GM12878 (cell line): ENCODE measurements at regions not wholly inside any gene's neighbourhood (a gene's known extent, or its start where the extent isn't known, plus 50 kb on each side); places are given as distances from the start of the nearest gene placed in this dataset.

Experiments
- ATAC-seq: fragments of 200-7000 bp; cut with Tn5 transposase; 3 replicates; pipeline ENCODE4 v1.9.1; 2020; ENCODE audit warnings: mild to moderate bottlenecking, moderate library complexity
- BruUV-seq: library from RNA; stranded (reverse); fragments of 400-500 nt; replicated peaks from 2 replicates; lab custom pipeline; 2021; lab: Mats Ljungman, UMichigan
- CTCF ChIA-PET: fragments of 300-600 bp; sonication (Branson Sonifier 250); formaldehyde crosslinking; extraction: SDS; loops from one replicate; lab custom pipeline; 2021; ENCODE audit warnings: inconsistent platforms; lab: Yijun Ruan, JAX
- POLR2A ChIA-PET: fragments of 350-600 bp; formaldehyde crosslinking; extraction: SDS; loops from one replicate; lab custom pipeline; 2021; ENCODE audit warnings: inconsistent platforms; lab: Charles Lee
- RAD21 ChIA-PET: fragments of 300-600 bp; sonication (Branson Sonifier 250); formaldehyde crosslinking; loops from one replicate; lab custom pipeline; 2023; ENCODE audit warnings: antibody characterized with exemption; ENCODE audit not compliant: unreplicated experiment; lab: Charles Lee
- SMC1A ChIA-PET: fragments of 300-600 bp; sonication (Branson Sonifier 250); formaldehyde crosslinking; loops from one replicate; lab custom pipeline; 2023; ENCODE audit not compliant: unreplicated experiment, uncharacterized antibody; lab: Charles Lee
- DNase-seq: peaks from one replicate; pipeline ENCODE4 v3.0.0-alpha.2; 2011; ENCODE audit warnings: low read depth, low spot score
- FAIRE-seq: peaks from 3 replicates; lab custom pipeline; 2011; peaks lifted over from hg19 to GRCh38; lab: Jason Lieb, UNC
- H2AFZ ChIP-seq: 2 replicates; pipeline ENCODE4 v1.6.0; 2011; ENCODE audit warnings: low read depth, low read length, control low read depth; ENCODE audit not compliant: control insufficient read depth
- H3K27ac ChIP-seq: 2 replicates; pipeline ENCODE4 v1.5.1; 2011; ENCODE audit warnings: control low read depth; ENCODE audit not compliant: control insufficient read depth, insufficient read depth
- H3K27me3 ChIP-seq, 2 experiments: replicated peaks in 1 of 2; 2 replicates each; pipeline versions ENCODE4 v1.6.0 to v1.6.1; 2011; ENCODE audit warnings: low read length in 1 of 2; ENCODE audit not compliant: control insufficient read depth in 2 of 2, insufficient read depth in 2 of 2
- H3K36me3 ChIP-seq, 2 experiments: 2 replicates each; pipeline ENCODE4 v1.5.1; 2011; ENCODE audit warnings: low read length in 1 of 2; ENCODE audit not compliant: control insufficient read depth in 2 of 2, insufficient read depth in 2 of 2
- H3K4me1 ChIP-seq: 2 replicates; pipeline ENCODE4 v1.6.1; 2011; ENCODE audit warnings: mild to moderate bottlenecking, low read length, moderate library complexity, mixed read lengths; ENCODE audit not compliant: control insufficient read depth, insufficient read depth
- H3K4me2 ChIP-seq: 2 replicates; pipeline ENCODE4 v1.6.0; 2011; ENCODE audit warnings: control low read depth; ENCODE audit not compliant: control insufficient read depth, insufficient read depth
- H3K4me3 ChIP-seq: fragments of 200-600 bp; sonication (generic); 2 replicates; pipeline ENCODE4 v1.5.1; 2016
- H3K79me2 ChIP-seq: 2 replicates; pipeline ENCODE4 v1.6.0; 2011; ENCODE audit warnings: low read length; ENCODE audit not compliant: control insufficient read depth, insufficient read depth
- H3K9ac ChIP-seq: 2 replicates; pipeline ENCODE4 v1.8.0; 2011; ENCODE audit warnings: low read length, control low read depth, mixed read lengths; ENCODE audit not compliant: control insufficient read depth, insufficient read depth
- H3K9me3 ChIP-seq: replicated peaks from 3 replicates; pipeline ENCODE4 v1.5.1; 2011; ENCODE audit warnings: mild to moderate bottlenecking, low read length; ENCODE audit not compliant: control insufficient read depth, insufficient read depth
- H4K20me1 ChIP-seq: 2 replicates; pipeline ENCODE4 v1.6.0; 2011; ENCODE audit not compliant: control insufficient read depth, insufficient read depth
- EP300 ChIP-seq, 2 experiments: fragments of 150-350 bp in 1 of 2; IDR thresholded peaks; 2 replicates each; pipeline ENCODE4 v1.6.1; 2011 to 2012; ENCODE audit warnings: low read depth in 2 of 2, low read length in 2 of 2, borderline replicate concordance in 1 of 2, improper control_type of control experiment in 1 of 2, inconsistent platforms in 1 of 2; ENCODE audit not compliant: control insufficient read depth in 1 of 2
- IRF4 ChIP-seq: IDR thresholded peaks from 2 replicates; pipeline ENCODE4 v1.6.1; 2011; ENCODE audit warnings: low read depth, low read length
- JUND ChIP-seq: IDR thresholded peaks from 2 replicates; pipeline ENCODE4 v1.6.1; 2012; ENCODE audit warnings: low read depth, mild to moderate bottlenecking, low read length, improper control_type of control experiment, moderate library complexity
- KAT2A ChIP-seq: conservative IDR thresholded peaks from 2 replicates; pipeline ENCODE4 v1.6.1; 2011; ENCODE audit warnings: low read depth, low read length; ENCODE audit not compliant: control insufficient read depth
- RAD21 ChIP-seq: IDR thresholded peaks from 2 replicates; pipeline ENCODE4 v1.6.1; 2011; ENCODE audit warnings: mild to moderate bottlenecking, low read depth, low read length, moderate library complexity; ENCODE audit not compliant: insufficient read depth
- WGBS: methylation state at CpG from one replicate; pipeline ENCODE4 v1.1.6; 2016; ENCODE audit warnings: low lambda C conversion rate; ENCODE audit not compliant: insufficient replicate concordance, insufficient coverage; ENCODE audit errors: missing lambda C conversion rate; 5-methylcytosine and 5-hydroxymethylcytosine counted together
- in situ Hi-C: fragments of 300-500 bp; cut with MboI; formaldehyde crosslinking; loops from 9 replicates; pipeline ENCODE4 v1.14.3; 2018; ENCODE audit warnings: mixed read lengths
- intact Hi-C: fragments of 100-400 bp; cut with micrococcal nuclease; formaldehyde crosslinking; loops from one replicate; pipeline ENCODE4 v1.14.2; 2022; ENCODE audit not compliant: unreplicated experiment
- TF ChIP-seq, protein P1 (sequence below): IDR thresholded peaks from 2 replicates; pipeline ENCODE4 v1.6.1; 2012; ENCODE audit warnings: low read depth, low read length, improper control_type of control experiment
- TF ChIP-seq, protein P2 (sequence below): fragments of 450-650 bp; IDR thresholded peaks from 2 replicates; pipeline ENCODE4 v1.6.1; 2018; ENCODE audit warnings: mild to moderate bottlenecking, low read depth, moderate library complexity; ENCODE audit not compliant: partially characterized antibody
- TF ChIP-seq, protein P3 (sequence below): fragments of 450-650 bp; formaldehyde crosslinking; IDR thresholded peaks from 2 replicates; pipeline ENCODE4 v1.5.0; 2022; ENCODE audit warnings: mild to moderate bottlenecking, missing genetic modification characterization
- TF ChIP-seq, protein P4 (sequence below): IDR thresholded peaks from 2 replicates; pipeline ENCODE4 v1.6.1; 2012; ENCODE audit warnings: improper control_type of control experiment, low read depth, low read length; ENCODE audit not compliant: insufficient replicate concordance

DNA sequence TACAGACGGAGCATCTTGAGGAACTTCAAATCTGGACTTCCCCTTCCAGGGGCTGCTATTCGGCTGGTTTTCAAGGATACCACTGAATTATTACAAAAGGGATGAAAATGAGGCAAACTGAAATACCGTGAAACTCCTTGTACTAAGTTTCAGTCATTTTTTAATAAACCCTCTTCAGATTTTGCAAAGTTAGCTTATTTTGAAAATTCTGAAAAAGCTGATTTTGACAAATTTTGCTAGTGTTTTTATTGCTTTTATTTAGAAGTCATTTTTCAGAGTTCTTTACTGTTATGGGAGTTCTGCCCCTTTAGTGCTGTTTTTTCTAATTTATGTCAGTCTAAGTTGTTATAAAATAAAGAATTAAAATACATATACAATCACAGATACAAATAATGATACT lies 390.4 kb upstream of the VRK2 start:
- TF ChIP-seq KAT2A (no peak), RAD21 (no peak), IRF4 (no peak), EP300 (IDR thresholded peaks at IDR 0.05; ENCODE audit: borderline replicate concordance in 1 of 2, control insufficient read depth in 1 of 2, low read depth in 2 of 2, low read length in 2 of 2) (no peak), JUND (no peak)
- TF ChIP-seq, protein P1, sequence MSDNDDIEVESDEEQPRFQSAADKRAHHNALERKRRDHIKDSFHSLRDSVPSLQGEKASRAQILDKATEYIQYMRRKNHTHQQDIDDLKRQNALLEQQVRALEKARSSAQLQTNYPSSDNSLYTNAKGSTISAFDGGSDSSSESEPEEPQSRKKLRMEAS, result no peak
- TF ChIP-seq, protein P2, sequence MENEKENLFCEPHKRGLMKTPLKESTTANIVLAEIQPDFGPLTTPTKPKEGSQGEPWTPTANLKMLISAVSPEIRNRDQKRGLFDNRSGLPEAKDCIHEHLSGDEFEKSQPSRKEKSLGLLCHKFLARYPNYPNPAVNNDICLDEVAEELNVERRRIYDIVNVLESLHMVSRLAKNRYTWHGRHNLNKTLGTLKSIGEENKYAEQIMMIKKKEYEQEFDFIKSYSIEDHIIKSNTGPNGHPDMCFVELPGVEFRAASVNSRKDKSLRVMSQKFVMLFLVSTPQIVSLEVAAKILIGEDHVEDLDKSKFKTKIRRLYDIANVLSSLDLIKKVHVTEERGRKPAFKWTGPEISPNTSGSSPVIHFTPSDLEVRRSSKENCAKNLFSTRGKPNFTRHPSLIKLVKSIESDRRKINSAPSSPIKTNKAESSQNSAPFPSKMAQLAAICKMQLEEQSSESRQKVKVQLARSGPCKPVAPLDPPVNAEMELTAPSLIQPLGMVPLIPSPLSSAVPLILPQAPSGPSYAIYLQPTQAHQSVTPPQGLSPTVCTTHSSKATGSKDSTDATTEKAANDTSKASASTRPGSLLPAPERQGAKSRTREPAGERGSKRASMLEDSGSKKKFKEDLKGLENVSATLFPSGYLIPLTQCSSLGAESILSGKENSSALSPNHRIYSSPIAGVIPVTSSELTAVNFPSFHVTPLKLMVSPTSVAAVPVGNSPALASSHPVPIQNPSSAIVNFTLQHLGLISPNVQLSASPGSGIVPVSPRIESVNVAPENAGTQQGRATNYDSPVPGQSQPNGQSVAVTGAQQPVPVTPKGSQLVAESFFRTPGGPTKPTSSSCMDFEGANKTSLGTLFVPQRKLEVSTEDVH, result no peak
- TF ChIP-seq, protein P3, sequence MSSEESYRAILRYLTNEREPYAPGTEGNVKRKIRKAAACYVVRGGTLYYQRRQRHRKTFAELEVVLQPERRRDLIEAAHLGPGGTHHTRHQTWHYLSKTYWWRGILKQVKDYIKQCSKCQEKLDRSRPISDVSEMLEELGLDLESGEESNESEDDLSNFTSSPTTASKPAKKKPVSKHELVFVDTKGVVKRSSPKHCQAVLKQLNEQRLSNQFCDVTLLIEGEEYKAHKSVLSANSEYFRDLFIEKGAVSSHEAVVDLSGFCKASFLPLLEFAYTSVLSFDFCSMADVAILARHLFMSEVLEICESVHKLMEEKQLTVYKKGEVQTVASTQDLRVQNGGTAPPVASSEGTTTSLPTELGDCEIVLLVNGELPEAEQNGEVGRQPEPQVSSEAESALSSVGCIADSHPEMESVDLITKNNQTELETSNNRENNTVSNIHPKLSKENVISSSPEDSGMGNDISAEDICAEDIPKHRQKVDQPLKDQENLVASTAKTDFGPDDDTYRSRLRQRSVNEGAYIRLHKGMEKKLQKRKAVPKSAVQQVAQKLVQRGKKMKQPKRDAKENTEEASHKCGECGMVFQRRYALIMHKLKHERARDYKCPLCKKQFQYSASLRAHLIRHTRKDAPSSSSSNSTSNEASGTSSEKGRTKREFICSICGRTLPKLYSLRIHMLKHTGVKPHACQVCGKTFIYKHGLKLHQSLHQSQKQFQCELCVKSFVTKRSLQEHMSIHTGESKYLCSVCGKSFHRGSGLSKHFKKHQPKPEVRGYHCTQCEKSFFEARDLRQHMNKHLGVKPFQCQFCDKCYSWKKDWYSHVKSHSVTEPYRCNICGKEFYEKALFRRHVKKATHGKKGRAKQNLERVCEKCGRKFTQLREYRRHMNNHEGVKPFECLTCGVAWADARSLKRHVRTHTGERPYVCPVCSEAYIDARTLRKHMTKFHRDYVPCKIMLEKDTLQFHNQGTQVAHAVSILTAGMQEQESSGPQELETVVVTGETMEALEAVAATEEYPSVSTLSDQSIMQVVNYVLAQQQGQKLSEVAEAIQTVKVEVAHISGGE (CRISPR knock-in tag), result no peak
- TF ChIP-seq, protein P4, sequence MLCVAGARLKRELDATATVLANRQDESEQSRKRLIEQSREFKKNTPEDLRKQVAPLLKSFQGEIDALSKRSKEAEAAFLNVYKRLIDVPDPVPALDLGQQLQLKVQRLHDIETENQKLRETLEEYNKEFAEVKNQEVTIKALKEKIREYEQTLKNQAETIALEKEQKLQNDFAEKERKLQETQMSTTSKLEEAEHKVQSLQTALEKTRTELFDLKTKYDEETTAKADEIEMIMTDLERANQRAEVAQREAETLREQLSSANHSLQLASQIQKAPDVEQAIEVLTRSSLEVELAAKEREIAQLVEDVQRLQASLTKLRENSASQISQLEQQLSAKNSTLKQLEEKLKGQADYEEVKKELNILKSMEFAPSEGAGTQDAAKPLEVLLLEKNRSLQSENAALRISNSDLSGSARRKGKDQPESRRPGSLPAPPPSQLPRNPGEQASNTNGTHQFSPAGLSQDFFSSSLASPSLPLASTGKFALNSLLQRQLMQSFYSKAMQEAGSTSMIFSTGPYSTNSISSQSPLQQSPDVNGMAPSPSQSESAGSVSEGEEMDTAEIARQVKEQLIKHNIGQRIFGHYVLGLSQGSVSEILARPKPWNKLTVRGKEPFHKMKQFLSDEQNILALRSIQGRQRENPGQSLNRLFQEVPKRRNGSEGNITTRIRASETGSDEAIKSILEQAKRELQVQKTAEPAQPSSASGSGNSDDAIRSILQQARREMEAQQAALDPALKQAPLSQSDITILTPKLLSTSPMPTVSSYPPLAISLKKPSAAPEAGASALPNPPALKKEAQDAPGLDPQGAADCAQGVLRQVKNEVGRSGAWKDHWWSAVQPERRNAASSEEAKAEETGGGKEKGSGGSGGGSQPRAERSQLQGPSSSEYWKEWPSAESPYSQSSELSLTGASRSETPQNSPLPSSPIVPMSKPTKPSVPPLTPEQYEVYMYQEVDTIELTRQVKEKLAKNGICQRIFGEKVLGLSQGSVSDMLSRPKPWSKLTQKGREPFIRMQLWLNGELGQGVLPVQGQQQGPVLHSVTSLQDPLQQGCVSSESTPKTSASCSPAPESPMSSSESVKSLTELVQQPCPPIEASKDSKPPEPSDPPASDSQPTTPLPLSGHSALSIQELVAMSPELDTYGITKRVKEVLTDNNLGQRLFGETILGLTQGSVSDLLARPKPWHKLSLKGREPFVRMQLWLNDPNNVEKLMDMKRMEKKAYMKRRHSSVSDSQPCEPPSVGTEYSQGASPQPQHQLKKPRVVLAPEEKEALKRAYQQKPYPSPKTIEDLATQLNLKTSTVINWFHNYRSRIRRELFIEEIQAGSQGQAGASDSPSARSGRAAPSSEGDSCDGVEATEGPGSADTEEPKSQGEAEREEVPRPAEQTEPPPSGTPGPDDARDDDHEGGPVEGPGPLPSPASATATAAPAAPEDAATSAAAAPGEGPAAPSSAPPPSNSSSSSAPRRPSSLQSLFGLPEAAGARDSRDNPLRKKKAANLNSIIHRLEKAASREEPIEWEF, result no peak
- TF ChIP-seq, all 136 proteins: peak for 0
- ChIA-PET CTCF (no interaction called here), POLR2A (no interaction called here), RAD21 (no interaction called here), SMC1A (no interaction called here)
- Histone ChIP-seq H3K4me3 (no peak overlapping the region), H2AFZ (no peak overlapping the region), H3K79me2 (no peaks in the 10 kb centered on the region), H3K36me3 (no peaks in the 10 kb centered on the region), H3K27ac (no peak overlapping the region), H4K20me1 (no peaks in the 10 kb centered on the region), H3K9ac (no peak overlapping the region), H3K27me3 (no peaks in the 10 kb centered on the region), H3K9me3 (no peaks in the 10 kb centered on the region), H3K4me1 (no peaks in the 10 kb centered on the region), H3K4me2 (no peak overlapping the region)
- in situ Hi-C loops, result no loop called here
- DNase-seq (no peak), ATAC-seq (no peak), FAIRE-seq (no peak)
- no TSS peak for BruUV-seq
- WGBS, result 8% methylated on average over 3 of the region's 3 CpGs
- intact Hi-C loops, result no loop called here
